ENCODE measurements at regions not wholly inside any gene's neighbourhood (a gene's known extent, or its start where the extent isn't known, plus 50 kb on each side); places are given as distances from the start of the nearest gene placed in this dataset.
"Not testable (repeated sequence)": the region's sequence is repeated elsewhere in the genome, so short reads cannot be mapped to it uniquely, and the experiment has no call there.

DNA sequence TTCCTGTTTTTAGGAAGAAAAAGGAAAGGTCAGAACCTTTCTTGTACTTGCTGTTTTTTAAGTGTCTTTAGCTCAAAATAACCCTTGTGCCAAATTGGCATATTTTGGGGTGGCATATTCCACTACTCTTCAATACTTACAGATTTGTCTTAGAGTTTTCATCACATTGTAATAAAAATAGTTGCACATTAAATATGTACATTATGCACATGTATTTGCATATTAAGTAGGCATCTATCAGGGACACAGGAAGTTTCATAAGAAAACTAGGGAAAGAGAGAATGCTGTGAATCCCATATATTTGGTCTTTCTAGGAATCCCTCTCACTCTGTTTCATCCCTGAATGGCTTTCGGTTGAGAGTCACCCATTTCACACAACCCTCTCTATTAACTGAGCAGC lies 139.6 kb downstream of the LARP7 start:
- DNase-seq = no peak

DNA sequence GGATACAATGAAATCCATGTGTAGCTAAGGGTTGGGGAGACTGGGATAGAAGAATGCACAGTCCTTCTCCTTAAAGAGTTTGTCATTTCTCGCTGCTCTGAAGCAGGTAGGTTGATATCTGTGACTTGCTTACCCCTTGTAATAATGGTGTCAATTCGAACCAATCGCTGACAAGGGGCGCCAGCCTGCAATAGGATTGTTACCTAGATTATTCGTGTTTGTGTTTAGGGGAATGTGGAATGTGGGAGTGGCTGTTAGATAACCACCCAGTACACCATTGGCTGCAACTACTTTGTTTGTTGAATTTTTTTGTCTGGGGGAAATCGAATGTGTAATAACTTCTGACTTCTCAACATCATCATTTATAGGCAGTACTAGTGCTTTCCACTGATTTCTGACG lies 141.6 kb downstream of the LARP7 start:
- DNase-seq = no peak

DNA sequence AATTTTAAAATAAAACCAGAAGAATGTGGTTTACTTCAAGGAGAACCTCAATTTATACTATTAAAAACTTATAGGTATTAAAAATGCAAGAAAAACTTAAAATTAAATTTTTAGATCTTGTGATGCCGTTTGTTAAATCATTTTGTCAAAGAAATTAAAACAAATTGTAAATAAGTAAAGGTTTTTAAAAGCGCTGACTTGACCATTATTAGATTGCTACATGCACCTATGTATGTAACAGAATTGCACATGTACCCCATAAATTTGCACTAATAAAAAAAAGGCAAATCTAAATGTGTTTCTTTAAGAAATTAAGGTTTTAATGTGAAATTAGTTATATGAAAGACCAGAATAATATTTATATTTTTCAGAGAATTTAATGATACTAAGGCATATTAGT lies 156.1 kb downstream of the LARP7 start:
- no peak for DNase-seq

DNA sequence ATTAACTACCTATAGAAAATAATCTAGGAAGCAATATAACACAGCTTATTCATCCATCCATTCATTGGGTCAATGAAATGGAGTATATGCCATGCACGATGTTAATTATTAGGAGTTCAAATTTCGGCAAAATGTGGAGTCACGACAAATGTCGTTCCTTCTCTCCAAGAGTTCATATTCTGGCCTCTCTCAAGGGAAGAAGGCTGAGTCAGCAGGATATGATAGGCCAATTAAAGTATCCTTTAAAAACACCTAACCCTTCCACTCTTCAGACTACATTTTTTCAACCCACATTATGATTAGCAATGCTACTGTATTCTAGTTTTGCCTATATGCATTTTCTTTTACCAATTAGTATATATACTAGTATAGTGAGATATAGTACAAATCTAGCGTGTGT lies 163.1 kb downstream of the LARP7 start:
- no peak for DNase-seq

DNA sequence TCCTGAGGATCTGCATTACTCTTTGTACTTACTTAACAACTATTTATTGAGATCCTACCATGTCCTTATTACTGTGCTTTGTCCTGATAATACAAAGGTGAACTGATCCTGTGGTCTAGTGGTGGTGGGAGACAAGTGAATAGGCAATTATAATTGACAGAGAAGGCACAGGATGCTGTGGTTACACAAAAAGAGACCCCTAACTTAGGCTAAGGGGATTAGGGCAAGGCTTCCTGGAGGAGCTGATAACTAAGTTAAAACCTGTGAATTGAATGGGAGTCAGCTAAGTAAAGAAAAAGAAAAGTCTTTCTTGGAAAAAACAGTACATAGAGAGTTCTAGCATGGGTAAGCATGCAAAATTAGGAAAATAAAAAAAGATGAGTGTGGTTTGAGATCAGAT lies 164.4 kb downstream of the LARP7 start:
- DNase-seq = no peak

DNA sequence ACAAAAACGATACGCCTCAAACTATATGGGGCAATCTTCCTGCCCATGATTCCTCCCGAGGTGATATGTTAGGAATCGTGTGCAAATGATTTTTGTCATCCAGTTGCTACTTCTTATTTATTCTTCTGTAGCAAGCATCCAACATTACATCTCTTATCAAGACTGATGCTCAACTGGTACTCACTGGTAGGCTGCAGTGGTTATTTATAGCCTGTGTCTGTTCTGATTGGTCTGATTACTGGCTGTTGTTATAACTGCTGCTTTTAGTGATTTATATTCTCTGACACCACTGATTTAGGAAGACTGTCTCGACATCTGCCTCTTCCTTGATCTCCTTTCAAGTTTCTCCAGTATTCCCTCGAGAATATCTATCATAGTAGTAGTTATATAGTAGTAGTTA lies 165.8 kb downstream of the LARP7 start:
- no peak for DNase-seq

DNA sequence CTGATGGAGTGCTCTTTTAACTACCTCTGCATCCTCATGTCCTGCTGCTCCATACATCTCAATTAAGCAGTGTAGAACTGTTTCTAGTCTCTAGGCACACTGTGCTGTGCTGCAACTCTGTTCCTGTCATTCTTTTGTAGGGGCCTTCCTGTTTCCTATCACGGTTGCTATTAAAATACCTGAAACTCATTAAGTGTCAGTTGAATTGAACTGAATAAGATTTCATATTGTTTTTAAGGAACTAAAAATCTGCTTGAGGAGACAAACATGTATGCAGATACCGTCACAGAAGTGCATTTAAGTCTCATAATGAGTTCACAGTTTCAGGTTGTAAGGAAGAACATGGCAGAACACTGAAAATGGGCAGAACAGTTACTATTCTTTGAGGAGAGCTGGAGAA lies 170.1 kb downstream of the LARP7 start:
- no peak for DNase-seq

DNA sequence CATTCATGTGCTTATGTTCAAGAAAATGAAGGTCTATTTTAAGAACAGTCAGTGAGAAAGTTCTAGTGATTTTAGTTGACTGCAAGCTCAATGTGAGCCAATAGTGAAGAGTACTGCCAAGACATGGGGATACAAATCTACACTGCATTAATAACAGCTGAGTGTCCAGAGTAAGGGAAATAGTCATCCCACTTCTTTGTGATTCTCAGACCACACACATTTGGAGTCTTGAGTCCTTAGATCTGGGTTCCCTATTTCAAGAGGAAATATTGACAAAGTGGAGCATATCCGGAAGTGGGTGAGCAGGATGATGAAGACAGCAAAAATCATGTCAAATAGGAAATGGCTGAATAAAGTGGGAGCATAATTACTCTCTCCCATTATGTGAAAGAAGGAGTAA lies 171.1 kb downstream of the LARP7 start:
- DNase-seq = no peak

DNA sequence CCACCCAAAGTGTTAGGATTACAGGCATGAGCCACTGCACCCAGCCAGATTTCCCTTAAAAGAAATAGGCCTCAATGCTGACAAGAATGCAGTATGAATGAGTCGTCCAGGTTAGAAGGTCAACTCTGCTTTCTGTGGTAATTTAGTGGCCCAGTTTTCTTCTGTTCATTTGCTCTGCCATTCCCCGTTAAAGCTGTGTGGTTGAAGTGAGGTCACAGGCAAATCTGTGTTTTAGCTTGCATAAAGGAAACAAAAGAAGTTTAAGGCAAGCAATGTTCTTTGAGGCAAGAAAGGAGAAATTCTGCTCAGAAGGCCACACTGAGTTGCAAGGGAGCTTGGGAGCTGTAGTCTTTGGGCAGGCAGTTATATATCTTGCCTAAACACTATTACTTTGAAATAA lies 176.8 kb downstream of the LARP7 start:
- DNase-seq = no peak

DNA sequence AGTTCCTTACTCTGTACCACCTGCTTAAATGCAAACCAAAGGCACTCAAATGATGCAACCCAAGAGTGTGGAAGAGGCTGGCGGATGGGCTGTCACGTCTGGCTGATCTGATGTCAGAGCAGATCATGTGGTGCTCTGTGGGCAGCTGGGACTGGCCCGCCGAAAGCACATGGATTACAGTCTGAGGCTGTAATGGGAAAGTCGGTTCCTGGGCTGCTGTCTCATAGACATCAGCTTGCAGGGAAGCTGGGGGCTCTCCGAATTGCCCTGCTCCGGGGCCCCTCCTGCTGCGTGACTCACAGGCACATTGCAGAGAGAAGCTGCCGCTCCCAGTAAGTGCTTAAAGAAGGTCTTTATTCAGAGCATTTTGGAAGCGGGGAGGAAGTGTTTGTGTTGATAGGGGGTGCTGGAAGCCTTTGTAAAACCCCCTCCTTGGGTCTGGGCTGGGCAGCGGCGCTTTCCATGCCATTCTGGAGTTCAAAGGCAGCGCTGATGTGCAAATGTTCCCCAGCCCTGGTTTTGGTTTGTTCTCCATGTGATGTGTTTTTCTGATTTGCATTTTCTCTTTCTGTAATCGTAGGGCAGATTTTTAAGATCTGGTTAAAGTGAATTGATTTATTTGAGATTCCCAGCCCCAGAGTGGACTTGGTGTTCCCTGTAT lies 181.1 kb downstream of the LARP7 start:
- no peak for DNase-seq

DNA sequence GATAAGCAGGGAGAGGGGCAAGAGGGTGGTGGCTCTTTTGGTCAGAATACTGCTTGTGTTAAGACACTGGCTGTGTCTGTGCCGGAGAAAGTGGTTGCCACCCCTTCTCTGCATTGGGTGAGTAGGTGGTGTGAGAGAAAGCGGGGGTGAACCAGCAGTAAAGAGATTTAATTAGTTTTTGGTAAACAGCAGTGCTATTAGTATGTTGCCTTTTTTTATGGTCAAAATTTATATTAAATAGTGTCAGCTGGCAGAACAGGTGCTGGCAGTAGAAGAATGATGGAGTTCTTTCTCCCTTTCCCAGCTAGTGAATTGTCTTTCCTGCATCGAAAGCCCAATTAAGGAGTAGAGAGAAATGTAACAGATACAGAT lies 181.6 kb downstream of the LARP7 start:
- no peak for DNase-seq

DNA sequence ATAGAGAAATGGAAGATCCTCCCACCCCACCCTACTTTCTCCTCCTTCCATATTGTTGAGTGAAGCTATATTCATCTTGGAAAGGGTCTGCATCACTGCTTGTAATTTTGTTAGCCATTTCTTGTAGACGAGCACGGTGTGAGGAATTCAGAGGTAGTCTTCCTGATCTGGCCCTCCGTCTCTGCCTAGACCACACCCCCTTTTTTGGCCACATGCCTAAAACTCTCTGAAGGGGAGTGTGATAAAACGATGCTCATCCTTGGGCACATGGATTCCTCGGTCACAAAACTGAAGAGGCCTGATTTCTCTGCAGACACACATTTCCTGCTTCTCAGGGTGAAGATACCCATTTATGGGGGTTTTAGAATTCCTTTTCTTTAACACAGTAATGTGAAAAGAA lies 182.8 kb downstream of the LARP7 start:
- DNase-seq = no peak

DNA sequence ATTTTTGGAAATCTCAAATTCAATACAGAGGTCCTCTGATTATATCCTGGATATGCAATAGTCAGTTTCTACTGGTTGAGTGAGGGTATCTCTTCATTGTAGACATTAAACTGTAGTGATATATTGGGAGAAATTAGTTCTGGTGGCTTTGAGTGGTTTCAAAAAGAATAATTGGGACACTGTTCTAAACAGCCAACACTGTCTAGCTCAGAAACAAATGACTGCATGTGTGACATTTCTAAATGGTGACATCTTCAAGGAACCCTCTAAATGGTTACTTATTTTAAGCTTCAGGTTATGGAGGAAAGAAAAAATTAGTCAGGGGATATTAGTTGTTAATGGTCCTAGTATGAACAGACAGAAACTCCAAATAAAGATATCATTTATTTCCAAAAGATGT lies 186.2 kb downstream of the LARP7 start:
- DNase-seq = no peak

DNA sequence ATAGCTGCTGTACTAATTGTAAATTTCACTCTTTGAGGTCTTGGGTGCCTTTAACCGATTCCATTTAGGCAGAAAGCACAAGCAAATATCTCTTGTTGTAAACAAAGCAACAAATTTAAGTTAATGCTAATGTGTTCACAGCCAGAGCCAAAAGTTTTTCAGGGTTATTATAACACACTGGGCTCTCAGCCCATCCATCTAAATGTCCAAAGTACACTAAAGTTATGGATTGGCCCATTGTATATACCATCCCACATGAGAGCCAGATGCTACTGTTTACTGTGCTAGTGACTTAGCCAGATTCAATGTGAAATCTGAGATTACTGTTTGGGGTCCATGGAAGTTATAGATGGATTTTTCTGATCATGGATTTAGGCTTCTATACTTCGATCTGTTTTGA lies 186.7 kb downstream of the LARP7 start:
- DNase-seq = no peak

DNA sequence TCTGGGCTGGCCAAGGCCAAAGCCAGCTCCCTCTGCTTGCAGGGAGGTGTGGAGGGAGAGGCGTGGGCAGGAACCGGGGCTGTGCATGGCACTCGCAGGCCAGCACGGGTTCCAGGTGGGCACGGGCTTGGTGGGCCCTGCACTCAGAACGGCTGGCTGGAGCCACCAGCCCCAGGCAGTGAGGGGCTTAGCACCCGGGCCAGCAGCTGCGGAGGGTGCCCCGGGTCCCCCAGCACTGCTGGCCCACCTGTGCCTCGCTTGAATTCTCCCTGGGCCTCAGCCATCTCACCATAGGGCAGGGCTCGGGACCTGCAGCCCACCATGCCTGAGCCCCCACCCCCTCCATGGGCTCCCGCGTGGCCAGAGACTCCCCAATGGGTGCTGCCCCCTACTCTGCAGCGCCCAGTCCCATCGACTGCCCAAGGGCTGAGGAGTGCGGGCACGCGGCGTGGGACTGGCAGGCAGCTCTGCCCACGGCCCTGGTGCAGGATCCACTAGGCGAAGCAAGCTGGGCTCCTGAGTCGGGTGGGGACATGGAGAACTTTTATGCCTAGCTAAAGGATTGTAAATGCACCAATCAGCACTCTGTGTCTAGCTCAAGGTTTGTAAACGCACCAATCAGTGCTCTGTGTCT lies 193.9 kb downstream of the LARP7 start:
- no peak for DNase-seq

DNA sequence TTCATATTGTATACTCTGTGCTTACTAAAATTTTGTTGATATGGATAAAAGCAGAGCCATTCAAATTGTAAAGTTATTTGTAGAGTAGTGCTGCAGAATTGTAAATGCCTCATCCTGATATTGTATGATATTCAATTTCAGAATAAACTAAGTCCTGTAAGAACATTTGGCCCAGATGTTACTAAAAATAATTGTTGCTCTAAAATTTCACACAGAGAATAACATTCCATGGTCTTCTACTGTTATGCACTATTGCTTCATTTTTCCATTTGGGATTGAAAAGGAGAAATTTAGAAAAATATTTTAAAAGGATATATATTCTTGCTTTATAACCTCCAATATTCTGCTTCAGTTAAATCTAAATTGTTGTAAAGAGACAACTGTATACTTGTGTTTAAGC lies 195.6 kb downstream of the LARP7 start:
- no peak for DNase-seq

DNA sequence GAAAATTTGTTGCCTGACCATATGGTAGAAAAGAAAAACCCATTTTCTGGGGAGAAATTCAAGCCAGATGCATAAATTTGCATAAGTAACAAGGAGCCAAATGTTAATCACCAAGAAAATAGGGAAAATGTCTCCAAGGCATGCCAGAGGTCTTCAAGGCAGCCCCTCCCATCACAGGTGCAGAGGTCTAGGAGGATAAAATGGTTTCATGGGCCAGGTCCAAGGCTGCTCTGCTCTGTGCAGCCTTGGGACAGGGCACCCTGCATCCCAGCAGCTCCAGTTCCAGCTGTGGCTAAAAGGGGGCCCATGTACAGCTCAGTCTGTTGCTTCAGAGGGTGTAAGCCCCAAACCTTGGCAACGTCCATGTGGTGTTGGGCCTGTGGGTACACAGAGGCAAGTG lies 200.0 kb downstream of the LARP7 start:
- DNase-seq = no peak

DNA sequence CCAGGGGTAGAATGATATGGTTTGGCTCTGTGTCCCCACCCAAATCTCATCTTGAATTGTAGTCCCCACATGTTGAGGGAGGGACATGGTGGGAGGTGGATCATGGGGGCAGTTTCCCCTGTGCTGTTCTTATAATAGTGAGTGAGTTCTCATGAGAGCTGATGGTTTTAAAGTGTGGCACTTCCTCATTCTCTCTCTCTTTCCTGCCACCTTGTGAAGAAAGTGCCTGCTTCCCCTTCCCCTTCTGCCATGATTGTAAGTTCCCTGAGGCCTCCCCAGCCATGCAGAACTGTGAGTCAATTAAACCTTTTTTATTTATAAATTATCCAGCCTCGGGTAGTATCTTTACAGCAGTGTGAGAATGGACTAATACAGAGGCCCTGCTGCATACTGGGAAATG lies 201.1 kb downstream of the LARP7 start:
- not testable (repeated sequence) for DNase-seq

DNA sequence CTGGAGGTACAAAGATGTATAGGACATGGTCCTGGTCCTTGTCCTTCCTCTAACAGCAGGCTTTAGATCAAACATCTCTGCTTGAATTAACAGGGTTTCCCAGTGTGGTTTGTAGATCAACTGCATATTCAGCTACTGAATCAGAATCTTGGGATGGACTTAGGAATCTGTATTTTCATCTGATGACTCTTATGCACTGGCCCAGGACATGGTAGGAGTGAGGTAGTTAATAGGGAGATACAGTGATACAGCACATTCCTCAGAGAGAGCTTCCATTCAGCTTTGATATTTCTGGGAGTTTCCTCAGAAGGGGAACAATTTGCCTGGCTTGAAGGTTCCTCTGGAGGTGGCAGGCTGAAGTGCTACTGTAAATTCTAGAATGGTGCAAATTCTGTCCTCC lies 203.1 kb downstream of the LARP7 start:
- no peak for DNase-seq

DNA sequence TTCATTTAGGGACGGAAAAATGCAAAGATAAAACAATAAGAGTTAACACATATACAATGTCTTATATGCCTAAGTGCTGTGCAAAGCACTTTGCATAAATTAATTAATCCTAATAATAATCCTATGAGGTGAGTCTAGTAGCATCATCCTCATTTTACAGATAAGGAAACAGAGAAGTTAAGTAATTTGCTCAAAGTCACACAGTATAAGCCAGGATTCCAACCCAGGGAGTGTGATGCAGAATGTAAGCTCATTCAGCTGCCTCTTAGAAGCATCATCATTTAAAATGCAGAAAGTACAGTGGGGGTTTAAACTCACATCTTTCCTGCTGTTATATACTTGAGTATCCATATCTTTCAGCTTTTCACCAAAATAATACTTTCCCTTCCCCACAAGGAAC lies 203.7 kb downstream of the LARP7 start:
- DNase-seq = no peak

DNA sequence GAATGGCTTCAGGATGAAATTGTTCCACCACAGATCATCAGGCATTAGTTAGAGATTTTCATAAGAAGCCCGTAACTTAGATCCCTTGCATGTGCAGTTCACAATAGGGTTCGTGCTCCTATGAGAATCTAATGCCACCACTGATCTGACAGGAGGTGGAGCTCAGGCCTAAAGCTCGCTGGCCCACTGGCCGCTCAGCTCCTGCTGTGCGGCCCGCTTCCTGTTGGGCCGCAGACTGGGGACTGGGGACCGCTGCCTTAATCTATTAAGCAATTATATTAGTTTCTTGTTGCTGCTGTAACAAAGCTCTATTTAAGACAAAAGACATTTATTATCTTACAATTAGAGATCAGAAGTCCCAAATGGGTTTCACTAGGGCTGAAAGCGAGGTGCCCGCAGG lies 205.6 kb downstream of the LARP7 start:
- no peak for DNase-seq

DNA sequence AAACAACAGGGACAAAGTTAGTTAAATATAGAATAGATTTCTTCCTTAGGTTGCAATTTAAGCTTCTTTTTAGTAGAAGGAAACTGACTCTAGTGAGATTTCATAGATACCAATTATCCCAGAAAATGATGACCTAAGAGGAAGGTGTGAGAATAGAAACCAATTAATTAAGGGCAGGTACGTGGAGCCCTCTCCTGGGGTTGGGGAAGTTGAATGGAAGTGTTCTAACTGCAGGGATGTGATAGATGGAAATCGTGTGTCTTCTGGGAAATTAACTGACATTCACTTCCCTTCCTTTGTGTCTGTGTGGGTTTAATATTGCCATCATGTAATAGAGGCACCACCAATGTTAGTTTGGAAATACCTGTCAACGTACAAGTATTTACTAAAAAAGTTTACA lies 204.1 kb upstream of the ANK2 start:
- no peak for DNase-seq

DNA sequence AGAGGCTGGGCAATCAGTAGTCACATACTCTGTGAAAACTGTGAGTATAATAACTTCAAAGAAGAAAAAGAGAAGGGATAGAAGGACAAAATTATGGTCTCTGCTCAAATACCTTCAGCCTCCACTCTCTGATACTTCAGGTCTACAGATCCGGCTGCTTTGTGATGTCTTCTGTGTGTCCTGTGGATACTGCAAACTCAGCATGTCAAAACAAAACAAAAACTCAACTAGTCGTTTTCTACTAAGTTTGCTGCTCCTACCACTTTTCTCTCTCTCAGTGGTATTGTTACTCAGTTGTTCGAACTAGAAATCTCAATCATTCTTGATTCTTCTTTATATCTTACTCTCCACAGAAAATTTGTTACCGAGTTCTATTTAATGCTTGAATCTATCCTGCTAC lies 202.4 kb upstream of the ANK2 start:
- DNase-seq = no peak

DNA sequence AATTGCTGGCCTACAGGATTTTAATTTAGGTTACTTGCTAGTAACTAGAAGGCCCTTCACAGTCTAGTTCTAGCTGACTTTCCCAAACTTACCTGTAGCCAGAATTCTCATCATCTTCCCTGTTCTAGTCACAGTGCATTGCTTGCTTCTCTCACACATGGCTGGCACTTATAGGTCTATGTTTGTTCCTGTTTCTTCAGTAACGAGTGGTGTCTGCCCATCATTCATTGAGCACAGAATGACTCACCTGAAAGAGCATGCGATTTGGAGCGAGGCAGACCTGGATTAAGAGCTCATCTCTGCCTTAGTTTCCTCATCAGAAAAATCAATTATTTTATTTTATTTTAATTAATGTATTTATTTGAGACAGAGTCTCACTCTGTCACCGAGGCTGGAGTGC lies 201.7 kb upstream of the ANK2 start:
- DNase-seq = no peak

DNA sequence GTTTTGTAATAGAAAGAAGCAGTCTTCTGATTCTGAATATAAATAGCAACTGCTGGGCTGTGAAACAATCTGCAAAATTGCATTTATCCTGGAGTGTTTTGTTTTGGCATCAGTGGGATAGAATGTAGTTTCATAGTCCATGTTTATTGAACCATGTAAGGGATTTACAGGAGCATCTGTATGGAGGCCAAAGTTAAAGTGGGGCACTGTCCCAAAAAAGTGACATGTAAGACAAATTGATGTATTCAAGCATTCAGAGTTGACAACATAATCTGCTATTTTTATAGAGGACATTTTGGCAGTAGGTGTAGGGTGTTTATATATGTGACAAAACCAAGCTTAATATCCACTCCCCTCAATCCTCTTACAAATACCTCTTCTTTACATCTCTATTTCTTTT lies 200.5 kb upstream of the ANK2 start:
- no peak for DNase-seq

DNA sequence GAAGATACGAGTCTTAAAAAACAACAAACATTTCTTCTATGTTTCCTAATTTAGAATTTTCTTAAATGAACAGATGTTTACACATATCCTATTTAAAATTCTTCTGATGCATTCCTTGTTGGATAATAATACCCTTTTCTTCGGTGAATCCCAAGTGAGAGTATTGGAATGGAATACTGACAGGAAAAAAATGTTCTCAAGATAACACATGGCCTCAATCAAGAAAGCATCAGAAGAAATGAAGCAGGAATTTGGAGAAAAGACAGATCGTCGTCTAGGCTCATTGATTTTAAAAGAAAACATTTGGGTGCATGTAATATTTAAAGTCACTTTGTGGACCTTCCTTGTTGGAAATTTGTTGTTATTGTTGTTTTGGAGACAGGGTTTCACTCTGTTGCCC lies 196.9 kb upstream of the ANK2 start:
- no peak for DNase-seq

All from NCI-H1105 (cell line).